NCI-H2196 treated with DMSO at 0.1 percent for 48 hours (cell line): ENCODE measurements at regions not wholly inside any gene's neighbourhood (a gene's known extent, or its start where the extent isn't known, plus 50 kb on each side); places are given as distances from the start of the nearest gene placed in this dataset.

Experiments used
- DNase-seq: peaks from one replicate; lab custom pipeline; 2025; ENCODE audit not compliant: unreplicated experiment; lab: John Stamatoyannopoulos, UW

DNA sequence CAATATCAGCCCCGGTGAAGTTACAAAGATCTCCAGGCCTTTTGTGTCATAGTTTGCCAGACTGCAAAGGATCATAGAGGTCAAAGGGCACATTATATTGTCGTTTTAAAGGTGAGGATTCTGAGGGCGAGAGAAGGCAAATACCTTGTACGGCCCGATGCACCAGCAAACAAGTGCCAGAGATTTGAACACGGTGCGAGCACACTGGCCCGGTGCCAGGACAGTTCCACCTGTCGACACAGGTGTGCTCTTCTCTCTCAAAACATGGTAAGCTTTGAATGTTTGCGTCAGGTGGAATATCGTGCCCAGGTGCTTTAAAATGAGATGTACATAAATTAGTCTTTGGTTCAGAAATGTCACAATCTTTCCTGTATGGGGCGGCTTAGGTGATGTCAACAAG lies 776.1 kb upstream of the ID2 start:
- DNase-seq = peak; percentile 17

DNA sequence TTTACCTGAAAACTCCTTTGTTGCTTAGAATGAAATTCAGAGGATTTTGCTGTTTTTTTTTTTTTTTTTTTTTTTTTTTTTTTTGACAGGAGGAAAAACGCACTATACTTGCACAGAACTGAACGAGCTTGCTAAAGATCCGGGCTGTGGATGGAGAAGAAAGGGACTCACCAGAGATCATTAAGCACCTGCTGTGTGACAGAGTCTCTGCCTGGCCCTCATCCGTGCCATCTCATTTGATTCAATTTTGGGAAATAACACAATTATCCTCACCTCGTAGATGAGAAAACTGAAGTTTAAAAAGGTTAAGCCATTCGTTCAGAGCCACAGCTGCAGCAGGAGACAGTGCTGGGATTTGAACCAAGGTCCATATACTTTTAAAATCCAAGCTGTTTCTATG lies 775.4 kb upstream of the ID2 start:
- no peak for DNase-seq

DNA sequence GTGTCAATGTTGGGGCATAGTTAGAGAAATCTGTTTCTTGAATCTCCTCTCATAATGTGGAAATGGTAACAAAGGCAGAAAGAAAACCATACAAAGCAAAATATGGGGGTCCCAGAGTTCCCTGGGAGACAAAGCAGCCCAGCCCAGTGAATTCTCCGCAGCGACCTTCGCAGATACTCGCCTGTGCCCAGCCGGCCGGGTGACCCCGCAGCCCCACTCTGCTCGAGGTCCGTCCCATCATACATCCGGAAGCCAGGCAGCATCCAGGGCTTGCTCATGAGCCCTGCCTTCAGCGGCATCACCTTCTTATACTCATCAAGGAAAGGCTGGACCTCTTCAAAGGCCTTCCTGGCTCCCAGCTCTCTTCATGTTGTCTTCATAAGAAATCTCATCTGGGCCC lies 774.8 kb upstream of the ID2 start:
- DNase-seq = no peak

DNA sequence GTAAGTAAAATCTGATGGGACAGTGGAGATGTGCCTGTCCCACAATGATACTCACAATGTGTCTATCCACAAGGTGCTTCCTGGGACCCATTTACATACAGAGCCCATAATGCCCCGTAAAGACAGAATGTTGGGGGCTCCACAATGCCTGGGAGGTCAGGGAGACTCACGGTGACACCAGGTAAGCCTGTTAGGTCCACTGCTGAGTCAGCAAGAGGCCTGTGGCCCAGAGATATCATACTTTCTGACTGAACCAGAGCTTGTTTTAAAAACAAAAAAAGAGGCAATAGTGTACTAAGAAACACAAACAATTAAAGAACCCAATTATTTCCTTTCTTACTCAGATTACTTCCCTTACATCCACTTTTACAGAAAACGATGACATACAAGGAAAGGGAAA lies 771.1 kb upstream of the ID2 start:
- DNase-seq = no peak

- DNase-seq = no peak
Observed at GRCh38 chr2:7911196-7911595, 770.7 kb upstream of the ID2 start.

DNA sequence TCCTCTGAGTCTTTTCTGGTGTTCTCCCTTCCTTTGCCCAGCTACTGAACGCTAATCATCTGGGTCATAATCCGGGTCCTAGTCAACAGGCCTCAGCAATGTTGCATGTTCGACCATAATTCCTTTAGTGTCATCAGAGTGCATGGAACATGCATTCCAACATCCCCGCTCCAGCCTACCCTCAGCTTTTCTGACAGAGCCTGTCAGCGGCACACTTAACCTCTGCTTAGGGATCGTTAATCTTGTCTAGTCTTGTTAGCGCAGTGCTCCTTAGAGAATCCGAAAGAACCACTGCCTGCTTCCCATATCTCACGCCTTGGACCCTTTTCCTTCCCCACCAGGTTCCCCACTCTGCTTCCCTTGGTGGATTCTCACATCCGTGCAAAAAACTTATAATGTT lies 767.9 kb upstream of the ID2 start:
- no peak for DNase-seq

- DNase-seq = no peak
Observed at GRCh38 chr2:7915302-7916091, 766.4 kb upstream of the ID2 start.

- no peak for DNase-seq
Observed at GRCh38 chr2:7916670-7917069, 765.2 kb upstream of the ID2 start.

GRCh38 chr2:7919510-7919909 lies 762.3 kb upstream of the ID2 start:
- no peak for DNase-seq

- DNase-seq = no peak
Observed at GRCh38 chr2:7924023-7924762, 757.7 kb upstream of the ID2 start.

DNA sequence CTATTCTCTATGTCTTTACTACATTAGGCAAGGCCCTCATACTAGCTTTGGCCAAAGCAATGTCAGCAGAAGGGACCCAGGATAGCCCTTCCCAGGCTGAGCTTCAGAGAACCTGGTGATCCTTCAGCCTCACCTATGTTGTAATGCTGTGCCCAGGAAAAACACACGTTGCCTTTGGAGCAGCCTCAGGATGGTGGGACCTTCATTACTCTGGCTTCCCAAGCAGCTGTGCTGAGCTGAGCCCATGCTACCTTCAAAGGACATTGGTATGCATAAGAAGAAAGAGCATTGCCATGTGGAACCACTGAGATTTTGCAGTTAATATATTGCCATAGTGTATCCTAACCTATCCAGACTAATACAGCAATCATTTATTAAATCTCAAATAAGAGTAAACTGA lies 756.4 kb upstream of the ID2 start:
- no peak for DNase-seq

- DNase-seq = no peak
Observed at GRCh38 chr2:7927691-7928090, 754.2 kb upstream of the ID2 start.

- no peak for DNase-seq
Observed at GRCh38 chr2:7929281-7929680, 752.6 kb upstream of the ID2 start.

DNA sequence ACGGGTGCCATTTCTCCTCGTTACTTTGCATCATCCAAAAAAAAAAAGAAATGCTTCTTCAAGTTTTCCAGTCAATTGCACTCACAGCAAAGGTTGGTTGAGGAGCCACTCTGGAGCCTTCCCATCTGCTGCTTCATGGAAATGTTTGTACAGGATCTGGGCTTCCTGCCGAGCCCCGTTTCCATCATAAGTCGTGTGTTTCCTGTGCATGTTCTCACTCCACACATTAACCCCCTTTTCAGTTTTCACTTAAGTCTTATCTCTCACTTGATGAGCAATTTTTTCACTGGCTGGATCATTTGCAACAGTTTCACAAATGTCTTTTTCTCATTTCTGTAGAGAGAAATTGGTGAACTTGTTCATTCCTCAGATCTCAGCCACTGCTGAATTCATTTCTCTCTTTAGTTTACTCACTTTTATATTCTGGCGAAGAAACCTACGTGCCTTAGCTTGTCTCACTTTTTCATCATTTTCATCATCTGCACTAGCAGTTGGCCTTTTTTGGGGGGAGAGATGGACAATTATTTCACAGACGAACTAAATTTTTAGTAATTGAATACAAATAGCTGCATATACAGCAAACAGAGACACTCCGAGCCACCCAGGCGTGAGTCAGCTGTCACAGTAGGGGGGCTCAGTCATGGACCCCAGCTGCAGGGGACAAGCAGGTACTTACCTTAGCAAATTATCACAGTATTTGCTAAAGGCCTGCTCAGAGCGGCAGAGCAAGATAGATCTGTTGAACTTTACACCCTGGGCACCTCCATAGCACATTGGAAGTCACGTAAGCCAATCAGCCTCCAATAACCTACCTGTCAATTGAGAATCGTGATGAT lies 750.8 kb upstream of the ID2 start:
- no peak for DNase-seq

- DNase-seq = no peak
Observed at GRCh38 chr2:7931808-7932207, 750.0 kb upstream of the ID2 start.

DNA sequence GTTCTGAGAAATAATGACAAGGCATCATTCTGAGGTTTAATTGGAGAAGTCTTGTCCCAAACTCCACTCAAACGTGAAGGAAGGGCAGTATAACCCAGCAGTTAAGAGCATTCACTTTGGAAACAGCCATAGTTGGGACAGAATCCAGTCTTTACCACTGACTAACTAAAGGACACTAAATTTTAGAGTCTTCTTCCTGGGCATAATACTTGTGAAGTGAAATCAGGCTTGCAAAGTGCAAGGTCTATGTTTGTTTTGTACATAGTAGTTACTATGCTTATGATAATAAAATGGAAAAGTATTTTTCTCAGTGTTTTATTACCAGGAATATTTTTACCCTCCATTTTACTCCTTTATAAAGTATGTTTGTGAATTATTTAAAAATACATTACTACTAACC lies 748.2 kb upstream of the ID2 start:
- DNase-seq = no peak

- DNase-seq = no peak
Observed at GRCh38 chr2:7934476-7934875, 747.4 kb upstream of the ID2 start.

DNA sequence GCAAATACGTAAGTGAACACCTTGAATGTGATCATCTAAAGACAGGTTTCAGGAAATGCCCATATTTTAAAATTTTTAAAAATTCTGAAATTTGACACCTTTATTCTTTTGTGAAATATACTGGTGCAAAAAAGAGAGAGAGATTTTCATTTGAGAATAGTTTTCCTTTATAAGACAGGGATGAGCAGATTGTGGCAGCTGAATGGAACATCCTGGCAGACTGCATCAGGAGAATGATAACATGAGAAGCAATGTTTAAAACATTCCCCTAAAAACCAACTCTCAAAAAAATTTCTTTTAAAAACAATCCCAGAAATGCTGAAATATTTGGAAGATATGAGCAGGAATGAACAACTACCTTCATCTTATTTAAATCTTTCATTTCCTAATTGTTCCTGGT lies 744.8 kb upstream of the ID2 start:
- no peak for DNase-seq

GRCh38 chr2:7940723-7941122 lies 741.1 kb upstream of the ID2 start:
- DNase-seq = no peak

DNA sequence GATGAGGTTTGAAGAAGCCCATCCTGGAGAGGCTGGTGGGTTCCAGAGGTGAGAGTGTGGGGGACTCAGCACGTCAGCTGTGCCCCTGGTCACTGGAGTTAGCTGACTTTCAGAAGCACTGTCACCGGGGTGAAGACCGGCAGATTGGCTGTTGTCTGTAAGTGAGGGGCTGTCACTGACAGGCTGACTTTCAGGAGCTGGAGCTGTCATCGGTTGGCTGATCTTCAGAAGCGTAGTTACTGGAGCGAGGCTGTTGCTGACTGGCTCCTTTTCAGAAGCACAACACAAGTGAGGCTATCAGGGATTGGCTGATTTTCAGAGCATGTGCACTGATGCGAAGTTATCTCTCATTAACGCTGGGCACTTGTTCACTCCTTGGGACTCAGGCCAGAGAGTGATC lies 738.4 kb upstream of the ID2 start:
- no peak for DNase-seq

DNA sequence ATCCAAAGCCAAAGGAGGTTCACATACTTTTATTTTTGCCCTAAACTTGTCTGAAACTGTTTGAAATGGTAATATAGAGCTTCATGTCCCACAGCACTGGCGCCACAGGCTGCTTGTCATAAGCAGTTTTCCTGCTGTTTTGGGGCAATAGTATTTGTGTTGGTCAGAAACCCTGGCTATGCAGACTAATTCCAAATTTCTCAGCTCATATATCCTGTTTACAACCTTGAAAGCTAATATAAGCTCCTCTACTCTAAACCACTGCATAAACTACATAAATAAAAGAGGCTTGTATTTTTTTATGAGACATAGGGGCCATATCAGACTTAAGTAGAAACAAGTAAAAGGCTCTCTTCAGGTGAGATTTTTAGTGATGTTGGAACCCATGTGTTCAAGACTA lies 736.8 kb upstream of the ID2 start:
- DNase-seq = no peak
